Neural cell (in vitro differentiated cells): ENCODE measurements at regions not wholly inside any gene's neighbourhood (a gene's known extent, or its start where the extent isn't known, plus 50 kb on each side); places are given as distances from the start of the nearest gene placed in this dataset.

ENCODE experiments used
- EP300 ChIP-seq: fragments of 450-650 bp; conservative IDR thresholded peaks from 2 replicates; pipeline ENCODE4 v1.6.1; 2014; ENCODE audit warnings: antibody characterized with exemption, mild to moderate bottlenecking, moderate library complexity; ENCODE audit not compliant: poor library complexity, severe bottlenecking
- EZH2 ChIP-seq: fragments of 200-600, 300-800 bp; shearing (Covaris generic), sonication (generic); IDR thresholded peaks from 2 replicates; pipeline ENCODE4 v1.6.1; 2014; ENCODE audit warnings: antibody characterized with exemption, low read length, borderline replicate concordance, mild to moderate bottlenecking; ENCODE audit not compliant: insufficient read depth, poor library complexity, severe bottlenecking
- MXI1 ChIP-seq: fragments of 450-650 bp; conservative IDR thresholded peaks from 2 replicates; pipeline ENCODE4 v1.6.1; 2014; ENCODE audit warnings: antibody characterized with exemption, mild to moderate bottlenecking; ENCODE audit not compliant: poor library complexity, severe bottlenecking
- POLR2AphosphoS5 ChIP-seq: IDR thresholded peaks from 2 replicates; pipeline ENCODE4 v1.6.1; 2012
- REST ChIP-seq: IDR thresholded peaks from 2 replicates; pipeline ENCODE4 v1.6.1; 2012; ENCODE audit warnings: borderline replicate concordance
- TAF1 ChIP-seq: IDR thresholded peaks from 2 replicates; pipeline ENCODE4 v1.6.1; 2012; ENCODE audit warnings: low read depth
- TF ChIP-seq, protein P1 (sequence below): fragments of 450-650 bp; IDR thresholded peaks from 2 replicates; pipeline ENCODE4 v1.5.1; 2014; ENCODE audit warnings: antibody characterized with exemption, mild to moderate bottlenecking, moderate library complexity; ENCODE audit not compliant: poor library complexity, severe bottlenecking

GRCh38 chr9:79477955-79478771 is 93.6 kb upstream of the TLE4 start:
- no peak for TF ChIP-seq REST
- TF ChIP-seq, protein P1, sequence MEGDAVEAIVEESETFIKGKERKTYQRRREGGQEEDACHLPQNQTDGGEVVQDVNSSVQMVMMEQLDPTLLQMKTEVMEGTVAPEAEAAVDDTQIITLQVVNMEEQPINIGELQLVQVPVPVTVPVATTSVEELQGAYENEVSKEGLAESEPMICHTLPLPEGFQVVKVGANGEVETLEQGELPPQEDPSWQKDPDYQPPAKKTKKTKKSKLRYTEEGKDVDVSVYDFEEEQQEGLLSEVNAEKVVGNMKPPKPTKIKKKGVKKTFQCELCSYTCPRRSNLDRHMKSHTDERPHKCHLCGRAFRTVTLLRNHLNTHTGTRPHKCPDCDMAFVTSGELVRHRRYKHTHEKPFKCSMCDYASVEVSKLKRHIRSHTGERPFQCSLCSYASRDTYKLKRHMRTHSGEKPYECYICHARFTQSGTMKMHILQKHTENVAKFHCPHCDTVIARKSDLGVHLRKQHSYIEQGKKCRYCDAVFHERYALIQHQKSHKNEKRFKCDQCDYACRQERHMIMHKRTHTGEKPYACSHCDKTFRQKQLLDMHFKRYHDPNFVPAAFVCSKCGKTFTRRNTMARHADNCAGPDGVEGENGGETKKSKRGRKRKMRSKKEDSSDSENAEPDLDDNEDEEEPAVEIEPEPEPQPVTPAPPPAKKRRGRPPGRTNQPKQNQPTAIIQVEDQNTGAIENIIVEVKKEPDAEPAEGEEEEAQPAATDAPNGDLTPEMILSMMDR = peak; percentile 27
- TF ChIP-seq POLR2AphosphoS5 = no peak
- TF ChIP-seq EP300 = no peak
- TF ChIP-seq EZH2 = no peak
- TF ChIP-seq TAF1 = no peak
- TF ChIP-seq MXI1 = no peak
